HL-60 (cell line): ENCODE measurements at regions not wholly inside any gene's neighbourhood (a gene's known extent, or its start where the extent isn't known, plus 50 kb on each side); places are given as distances from the start of the nearest gene placed in this dataset.
"Not testable (repeated sequence)": the region's sequence is repeated elsewhere in the genome, so short reads cannot be mapped to it uniquely, and the experiment has no call there.

ENCODE experiments used
- CTCF ChIP-seq: IDR thresholded peaks from one replicate; pipeline ENCODE4 v1.5.1; 2011; ENCODE audit warnings: low read length, control low read depth, inconsistent platforms; ENCODE audit not compliant: insufficient read depth
- GABPA ChIP-seq: IDR thresholded peaks from 2 replicates; pipeline ENCODE4 v1.6.1; 2012; ENCODE audit warnings: low read depth
- POLR2AphosphoS5 ChIP-seq: IDR thresholded peaks from 2 replicates; pipeline ENCODE4 v1.6.1; 2012; ENCODE audit warnings: low read depth
- SPI1 ChIP-seq: IDR thresholded peaks from 2 replicates; pipeline ENCODE4 v1.6.1; 2012; ENCODE audit warnings: low read depth, mild to moderate bottlenecking, borderline replicate concordance
- TF ChIP-seq, protein P1 (sequence below): IDR thresholded peaks from 2 replicates; pipeline ENCODE4 v1.6.1; 2012; ENCODE audit warnings: low read depth; ENCODE audit not compliant: insufficient replicate concordance

- not testable (repeated sequence) for TF ChIP-seq CTCF, SPI1, POLR2AphosphoS5, GABPA
- TF ChIP-seq, protein P1, sequence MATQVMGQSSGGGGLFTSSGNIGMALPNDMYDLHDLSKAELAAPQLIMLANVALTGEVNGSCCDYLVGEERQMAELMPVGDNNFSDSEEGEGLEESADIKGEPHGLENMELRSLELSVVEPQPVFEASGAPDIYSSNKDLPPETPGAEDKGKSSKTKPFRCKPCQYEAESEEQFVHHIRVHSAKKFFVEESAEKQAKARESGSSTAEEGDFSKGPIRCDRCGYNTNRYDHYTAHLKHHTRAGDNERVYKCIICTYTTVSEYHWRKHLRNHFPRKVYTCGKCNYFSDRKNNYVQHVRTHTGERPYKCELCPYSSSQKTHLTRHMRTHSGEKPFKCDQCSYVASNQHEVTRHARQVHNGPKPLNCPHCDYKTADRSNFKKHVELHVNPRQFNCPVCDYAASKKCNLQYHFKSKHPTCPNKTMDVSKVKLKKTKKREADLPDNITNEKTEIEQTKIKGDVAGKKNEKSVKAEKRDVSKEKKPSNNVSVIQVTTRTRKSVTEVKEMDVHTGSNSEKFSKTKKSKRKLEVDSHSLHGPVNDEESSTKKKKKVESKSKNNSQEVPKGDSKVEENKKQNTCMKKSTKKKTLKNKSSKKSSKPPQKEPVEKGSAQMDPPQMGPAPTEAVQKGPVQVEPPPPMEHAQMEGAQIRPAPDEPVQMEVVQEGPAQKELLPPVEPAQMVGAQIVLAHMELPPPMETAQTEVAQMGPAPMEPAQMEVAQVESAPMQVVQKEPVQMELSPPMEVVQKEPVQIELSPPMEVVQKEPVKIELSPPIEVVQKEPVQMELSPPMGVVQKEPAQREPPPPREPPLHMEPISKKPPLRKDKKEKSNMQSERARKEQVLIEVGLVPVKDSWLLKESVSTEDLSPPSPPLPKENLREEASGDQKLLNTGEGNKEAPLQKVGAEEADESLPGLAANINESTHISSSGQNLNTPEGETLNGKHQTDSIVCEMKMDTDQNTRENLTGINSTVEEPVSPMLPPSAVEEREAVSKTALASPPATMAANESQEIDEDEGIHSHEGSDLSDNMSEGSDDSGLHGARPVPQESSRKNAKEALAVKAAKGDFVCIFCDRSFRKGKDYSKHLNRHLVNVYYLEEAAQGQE = not testable (repeated sequence)
Observed at GRCh38 chr7:29696402-29696801, 109.9 kb upstream of the WIPF3 start.
